Amniotic epithelial cell (primary cell): ENCODE measurements at regions not wholly inside any gene's neighbourhood (a gene's known extent, or its start where the extent isn't known, plus 50 kb on each side); places are given as distances from the start of the nearest gene placed in this dataset.
"Not testable (repeated sequence)": the region's sequence is repeated elsewhere in the genome, so short reads cannot be mapped to it uniquely, and the experiment has no call there.

Experiments used
- DNase-seq: peaks from one replicate; pipeline ENCODE4 v3.0.0-alpha.2; 2010; ENCODE audit warnings: low read depth

DNA sequence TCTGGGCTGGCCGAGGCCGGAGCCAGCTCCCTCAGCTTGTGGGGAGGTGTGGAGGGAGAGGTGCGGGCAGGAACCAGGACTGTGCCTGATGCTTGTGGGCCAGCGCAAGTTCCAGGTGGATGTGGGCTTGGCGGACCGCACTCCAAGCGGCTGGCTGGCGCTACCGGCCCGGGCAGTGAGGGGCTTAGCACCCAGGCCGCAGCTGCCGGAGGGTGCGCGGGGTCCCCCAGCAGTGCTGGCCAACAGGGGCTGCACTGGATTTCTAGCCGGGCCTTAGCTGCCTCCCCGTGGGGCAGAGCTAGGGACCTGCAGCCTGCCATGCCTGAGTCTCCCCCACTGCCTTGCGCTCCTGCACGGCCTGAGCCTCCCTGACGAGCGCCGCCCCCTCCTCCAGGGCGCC lies 242.8 kb downstream of the CCSER2 start:
- no peak for DNase-seq

DNA sequence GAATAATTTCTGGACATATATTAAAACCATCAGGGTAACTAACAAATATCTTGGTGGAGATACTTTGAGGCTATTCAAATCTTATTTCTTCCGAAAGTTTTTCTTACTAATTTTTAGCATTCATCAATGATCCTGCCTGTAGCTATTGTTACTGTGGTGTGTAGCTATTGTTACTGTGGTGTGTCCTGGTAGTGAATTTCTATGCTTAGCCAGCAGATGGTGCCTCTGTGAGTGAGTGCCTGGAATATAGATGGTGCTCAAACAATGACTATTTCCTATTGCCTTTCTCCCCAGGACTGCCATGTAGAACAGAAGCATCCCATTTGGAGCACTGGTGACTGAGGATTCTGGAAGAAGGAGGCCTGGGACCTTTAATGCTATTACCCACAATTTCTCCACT lies 245.7 kb downstream of the CCSER2 start:
- DNase-seq = no peak

DNA sequence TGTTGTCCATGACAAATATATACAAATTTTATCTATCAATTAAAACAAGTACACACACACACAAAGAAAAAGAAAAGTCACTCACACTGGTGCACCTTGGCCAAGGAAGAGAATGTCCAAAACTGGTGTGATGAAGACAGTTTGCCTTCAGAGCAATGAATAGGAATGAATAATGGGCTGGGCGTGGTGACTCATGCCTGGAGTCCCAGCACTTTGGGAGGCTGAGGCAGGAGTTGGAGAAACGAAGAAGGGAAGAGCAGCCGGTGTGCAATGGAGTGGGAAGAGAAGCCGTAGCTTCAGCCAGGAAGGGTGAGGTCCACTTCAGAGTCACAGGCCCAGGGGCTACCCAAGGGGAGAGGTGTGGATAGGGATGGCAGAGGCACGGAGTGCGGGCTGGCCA lies 253.6 kb downstream of the CCSER2 start:
- no peak for DNase-seq

DNA sequence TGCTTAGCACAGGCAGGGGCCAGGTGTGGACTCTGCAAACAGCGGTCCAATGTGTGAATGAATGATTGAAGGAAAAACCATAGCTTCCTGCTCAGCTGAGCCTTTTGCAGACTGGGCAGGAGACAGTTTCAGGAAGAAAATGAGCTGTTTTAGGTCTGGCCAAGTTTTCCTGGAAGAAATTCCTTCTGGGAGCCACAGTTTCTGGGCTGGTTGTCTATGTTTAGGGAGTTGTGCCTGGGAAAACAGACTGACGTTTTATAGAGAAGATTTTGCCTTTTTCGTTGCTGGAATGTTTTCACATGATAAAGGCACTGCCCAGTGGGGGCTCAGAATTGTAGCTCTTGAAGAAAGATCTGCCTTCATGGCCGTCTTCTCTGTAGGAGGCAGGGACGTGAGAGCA lies 255.1 kb downstream of the CCSER2 start:
- no peak for DNase-seq

DNA sequence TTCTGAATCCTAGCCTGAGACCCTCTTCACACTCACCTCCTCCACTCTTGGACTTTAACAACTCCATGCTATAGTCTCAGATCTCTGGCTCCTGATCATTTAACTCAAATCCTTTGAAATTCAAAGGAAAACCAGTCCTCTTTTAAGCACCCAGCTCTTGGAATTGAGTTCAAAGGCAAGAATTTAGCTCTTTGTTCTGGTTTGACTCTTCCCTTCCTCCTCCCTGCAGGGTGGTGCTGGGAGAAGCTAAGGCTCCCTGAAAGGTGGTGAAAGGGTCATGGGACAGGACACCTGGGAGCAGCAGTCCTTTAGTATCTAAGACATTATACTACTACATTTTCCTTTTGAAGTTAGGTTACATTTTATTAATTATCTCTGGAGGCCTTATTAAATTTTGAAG lies 259.4 kb downstream of the CCSER2 start:
- DNase-seq = no peak

DNA sequence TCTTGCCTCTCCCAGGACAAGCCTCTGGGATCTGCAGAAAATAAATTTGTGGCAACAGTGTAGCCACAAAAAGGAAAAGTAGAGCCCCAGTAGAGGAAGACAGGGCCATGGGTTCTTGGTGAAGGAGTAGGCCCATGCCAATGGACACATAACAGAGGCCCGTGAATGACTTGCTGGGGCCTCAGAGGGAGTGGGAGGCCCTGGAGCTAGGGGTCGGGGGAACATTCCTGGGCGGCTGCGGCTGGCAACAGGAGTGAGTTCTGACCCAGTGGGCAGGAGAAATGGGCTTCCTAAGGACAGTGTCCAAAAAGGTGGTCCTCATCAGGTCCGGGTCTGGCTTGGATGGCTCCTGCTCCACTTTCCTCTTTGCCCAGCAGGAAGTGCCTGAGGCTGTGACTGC lies 260.0 kb downstream of the CCSER2 start:
- DNase-seq = no peak

DNA sequence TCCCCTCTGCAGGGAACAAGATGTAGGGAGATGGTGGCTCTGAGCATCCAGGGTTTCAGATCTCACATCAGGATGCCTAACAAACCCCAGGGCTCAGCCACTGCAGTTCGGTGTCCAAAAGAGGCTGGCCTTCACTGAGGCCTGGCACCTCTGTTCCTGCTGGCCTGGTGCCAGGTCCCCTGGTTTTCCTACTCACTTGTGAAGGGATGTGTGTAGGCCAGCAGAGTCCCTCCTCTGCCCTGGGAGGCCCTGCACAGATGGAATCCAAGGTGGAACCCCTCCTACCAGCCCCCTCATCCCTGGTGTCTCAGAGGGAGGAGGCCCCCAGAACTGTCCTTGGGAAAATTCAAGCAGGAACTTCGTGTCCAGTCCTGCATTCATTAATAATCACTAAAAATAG lies 260.6 kb downstream of the CCSER2 start:
- DNase-seq = no peak

DNA sequence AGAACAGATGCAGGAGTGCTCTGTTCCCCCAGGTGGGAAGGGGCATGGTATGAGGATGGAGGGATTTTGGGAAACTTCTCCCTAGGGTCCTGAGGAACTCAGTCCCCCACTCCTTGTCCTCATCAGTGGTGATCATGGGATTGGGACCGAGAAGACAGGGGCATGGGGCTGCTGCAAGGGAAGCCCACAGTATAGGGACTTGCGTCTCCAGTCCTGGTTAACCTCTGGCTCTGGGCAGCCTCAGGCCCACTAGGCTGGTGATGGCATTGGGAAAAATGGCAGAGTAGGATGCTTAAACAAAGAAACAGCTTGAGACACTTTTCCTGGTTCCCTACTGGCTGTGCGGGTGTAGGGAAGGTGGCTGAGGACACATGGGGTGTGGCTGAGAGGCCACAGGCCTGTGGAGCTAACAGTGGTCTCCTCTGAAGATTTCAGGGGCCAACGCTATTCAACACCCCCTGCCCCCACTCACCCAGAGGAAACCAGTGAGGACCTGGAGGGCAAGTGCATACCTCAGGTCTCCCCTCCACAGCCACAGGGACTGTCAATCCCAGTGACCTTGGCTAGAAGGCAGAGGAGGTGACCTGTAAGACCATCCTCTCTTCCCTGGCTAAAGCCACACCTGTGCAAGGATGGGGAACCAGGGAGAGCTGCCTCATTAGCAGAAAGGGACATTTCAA lies 261.3 kb downstream of the CCSER2 start:
- no peak for DNase-seq

DNA sequence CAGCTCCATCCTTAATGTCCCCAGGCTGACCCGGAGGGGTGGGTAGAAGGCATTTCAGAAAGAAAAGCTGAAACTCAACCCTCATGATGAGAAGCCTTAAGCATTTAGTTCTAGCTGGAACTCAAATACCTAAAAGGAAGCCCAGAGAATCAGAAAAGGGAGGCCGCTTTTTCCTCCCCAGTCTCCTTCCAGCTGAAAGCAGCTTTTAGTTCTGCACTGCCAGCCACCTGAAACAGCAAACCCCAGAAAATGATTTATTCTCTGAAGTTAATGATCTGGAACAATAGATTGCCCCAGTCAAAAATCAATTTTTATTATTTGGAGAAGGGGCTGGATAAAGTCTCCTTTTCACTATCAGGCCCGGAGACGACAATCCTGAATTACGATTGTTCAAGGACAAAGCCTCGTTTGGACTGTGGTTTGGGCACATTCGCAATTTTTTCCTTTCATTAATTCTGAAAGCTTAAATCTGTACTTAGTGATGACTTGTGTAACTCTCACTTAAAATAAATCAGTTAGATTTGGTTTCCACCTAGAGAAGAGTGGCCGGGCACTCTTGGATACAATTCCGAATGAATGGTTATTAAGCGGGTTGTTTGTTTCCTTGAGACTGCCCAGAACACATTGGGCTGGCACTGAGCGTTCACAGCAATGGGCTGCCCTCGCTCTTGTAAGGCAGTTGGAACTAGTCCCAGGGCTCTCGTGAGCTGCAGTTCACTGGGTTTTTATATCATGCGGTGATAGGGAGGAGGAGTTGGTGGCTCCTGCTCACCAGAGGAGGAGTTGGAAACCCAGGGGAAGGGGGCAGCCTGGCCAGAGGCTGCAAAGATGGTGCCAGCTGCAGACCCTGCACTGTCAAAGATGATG lies 262.2 kb downstream of the CCSER2 start:
- DNase-seq = no peak

DNA sequence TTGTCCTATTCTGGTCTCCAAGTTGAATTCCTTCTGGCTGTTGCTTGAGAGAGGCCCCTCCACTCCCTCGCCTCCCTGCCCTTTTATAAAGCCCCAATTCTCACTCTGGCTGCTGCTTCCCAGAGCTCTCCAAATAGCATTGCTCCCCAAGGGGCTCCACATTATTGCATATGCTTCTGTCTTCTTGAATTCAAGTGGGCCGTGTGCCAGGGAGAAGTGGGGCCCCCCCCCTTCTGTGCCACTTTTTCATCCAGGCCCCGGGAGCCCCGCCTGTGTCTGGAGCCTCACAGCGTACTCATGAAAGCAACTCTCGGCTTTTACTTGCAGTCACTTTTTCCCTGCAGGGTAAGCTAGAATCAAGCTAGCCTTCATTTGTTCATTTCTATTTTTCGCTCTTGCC lies 265.1 kb downstream of the CCSER2 start:
- no peak for DNase-seq

DNA sequence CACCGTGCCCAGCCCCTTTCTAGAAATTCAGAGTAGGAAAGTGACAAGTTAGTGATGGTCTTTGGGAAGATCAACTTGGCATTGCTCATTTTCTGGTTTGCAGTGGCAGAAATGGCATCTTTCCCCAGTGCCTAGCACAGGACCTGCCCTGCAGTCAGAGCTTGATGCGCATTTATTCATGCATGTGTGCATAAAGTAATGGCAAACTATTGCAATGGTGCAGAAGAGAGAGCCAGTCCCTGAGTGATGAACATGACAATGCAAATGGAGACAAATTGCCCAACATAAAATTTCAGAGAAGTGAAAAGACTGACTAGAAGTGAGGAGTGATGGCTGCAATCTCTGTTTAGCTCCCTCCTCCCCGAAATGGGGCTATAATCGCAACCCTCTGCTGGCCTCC lies 268.2 kb downstream of the CCSER2 start:
- no peak for DNase-seq

DNA sequence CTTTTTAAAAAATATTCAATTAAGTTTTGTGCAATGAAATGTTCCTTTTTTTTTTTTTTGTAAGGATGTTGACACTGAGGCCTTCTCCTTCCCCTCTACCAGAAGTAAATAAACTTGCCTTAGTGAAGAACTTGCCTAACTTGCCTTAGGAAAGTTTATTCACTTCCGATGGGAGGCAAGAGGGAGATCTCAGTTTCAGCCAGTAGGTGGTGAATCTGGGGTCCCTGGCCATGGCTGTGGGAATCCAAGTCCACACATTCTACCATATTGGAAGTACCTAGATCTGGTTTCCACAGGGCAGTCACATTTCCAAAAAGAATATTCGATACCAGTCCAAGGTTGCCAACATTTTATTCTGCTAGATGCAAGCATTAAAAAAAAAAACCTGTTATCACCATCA lies 270.9 kb downstream of the CCSER2 start:
- DNase-seq = no peak

DNA sequence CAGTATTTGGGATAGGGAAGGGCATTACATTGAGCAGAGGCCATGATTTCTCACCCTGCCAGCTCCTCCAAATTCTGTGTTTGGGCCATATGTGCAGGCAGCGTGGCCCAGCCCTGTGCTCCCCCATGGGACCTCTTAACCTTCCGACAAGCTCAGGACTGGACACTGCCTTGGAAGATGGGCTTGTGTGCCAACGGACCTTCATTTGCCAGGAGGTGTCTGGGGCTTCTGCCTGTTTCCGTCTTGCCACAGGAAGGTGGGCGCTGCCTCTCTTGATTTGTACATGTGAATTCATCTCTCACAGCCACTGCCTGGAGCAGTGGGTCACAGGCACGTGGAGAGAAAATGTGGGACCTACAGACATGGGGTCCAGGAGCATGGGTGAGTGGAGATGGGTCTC lies 272.6 kb downstream of the CCSER2 start:
- DNase-seq = no peak

DNA sequence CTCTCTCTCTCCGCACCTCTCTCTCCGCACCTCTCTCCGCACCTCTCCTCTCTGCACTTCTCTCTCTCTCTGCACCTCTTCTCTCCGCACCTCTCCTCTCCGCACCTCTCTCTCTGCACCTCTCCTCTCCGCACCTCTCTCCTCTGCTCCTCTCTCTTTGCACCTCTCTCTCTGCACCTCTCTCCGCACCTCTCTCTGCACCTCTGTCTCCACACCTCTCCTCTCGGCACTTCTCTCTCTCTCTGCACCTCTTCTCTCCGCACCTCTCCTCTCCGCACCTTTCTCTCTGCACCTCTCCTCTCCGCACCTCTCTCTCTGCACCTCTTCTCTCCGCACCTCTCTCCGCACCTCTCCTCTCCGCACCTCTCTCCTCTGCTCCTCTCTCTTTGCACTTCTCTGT lies 274.2 kb downstream of the CCSER2 start:
- DNase-seq = not testable (repeated sequence)

DNA sequence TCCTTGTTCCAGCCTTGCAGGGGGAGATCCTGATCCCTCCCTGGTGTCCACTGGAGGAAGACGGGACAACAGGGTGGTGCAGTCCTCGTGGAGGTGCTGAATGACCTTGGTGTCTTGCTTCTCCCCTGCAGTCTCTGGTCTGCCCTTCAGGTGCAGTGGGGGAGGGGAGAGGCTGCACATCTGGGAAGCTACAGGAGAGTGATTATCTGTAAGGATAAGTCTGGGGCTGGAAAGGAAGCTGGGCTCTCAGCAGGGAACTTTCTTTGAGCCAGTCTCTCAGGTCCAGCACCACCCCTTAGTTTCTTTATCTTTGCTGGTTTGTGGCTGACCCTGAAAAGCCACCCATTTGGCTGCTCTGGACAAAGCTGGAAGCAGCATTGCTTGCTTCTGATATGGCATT lies 275.6 kb downstream of the CCSER2 start:
- no peak for DNase-seq

DNA sequence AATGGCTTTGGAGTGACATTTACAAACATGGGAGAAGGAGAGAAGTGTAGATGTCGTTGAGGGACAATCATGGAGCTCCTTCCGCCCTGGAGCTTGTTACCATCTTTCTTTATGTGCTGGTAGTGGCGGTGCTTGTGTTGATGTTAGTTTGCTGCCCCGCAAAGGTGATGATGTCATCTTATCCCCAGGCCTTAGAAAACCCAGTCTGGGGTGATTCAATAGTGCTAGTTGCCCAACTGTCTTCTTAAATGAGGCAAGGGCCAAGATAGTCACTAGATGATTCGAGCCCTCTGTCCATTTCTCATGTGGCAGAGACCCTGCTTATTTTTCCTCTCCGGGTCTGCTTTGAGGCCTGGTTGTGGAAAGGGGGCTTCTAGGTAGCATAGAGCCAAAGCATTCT lies 277.4 kb downstream of the CCSER2 start:
- no peak for DNase-seq

DNA sequence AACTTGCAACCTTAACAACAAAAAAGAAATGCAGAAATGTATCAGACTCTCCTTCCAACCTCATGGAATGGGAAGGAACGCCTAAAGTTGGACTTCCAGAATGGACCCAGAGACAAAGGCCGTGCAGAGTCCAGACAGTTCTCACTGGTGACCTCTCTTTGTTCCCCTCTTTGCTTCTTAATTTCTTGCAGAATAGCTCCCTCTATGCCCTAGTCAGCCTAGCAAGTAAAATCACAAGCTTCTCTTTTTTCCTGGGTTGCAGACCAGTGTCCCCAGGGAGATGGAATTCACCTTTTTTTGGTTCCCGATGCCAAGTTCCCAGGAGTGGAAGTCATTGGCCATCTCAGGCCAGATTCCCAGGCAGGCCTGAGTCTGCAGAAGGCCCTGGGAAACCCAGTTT lies 278.0 kb downstream of the CCSER2 start:
- DNase-seq = no peak

DNA sequence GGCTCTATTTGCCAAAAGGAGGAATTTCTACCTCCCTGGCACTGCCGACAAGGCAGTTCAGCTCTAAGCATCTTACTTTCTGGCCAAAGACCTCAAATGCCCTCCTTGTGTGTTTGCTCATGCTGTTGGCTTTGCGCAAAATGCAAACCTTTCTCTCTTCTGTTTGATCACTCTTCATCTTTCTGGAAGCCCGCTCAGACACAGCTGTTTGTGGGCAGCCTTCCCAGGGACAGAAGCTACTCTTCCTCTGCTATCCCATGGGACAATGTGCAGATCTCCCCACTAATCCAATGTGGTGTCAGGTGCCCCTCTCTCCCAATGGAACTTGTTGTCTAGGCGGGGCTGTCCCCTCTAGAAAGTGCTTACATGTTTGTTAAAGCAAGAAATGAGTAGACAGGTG lies 278.7 kb downstream of the CCSER2 start:
- no peak for DNase-seq

DNA sequence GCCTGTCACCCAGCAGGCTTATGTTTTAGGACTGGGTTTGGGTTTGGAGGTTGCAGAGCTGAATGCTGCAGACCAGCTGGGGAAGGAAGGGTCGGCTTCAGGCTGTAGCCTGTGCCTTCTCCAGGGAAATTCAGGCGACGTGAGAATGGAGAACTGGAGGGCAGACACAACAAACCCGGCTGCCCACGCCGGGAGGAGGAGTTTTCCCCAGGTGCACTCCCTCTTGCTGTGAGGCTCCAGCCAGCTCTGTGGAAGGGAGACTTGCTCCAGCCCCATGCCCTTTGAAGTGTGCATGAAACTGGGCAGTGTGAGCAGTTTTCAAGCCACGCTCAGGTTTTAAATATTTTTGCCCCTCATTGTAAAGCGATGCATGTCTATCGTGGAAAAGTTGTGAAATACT lies 279.1 kb downstream of the CCSER2 start:
- DNase-seq = no peak

DNA sequence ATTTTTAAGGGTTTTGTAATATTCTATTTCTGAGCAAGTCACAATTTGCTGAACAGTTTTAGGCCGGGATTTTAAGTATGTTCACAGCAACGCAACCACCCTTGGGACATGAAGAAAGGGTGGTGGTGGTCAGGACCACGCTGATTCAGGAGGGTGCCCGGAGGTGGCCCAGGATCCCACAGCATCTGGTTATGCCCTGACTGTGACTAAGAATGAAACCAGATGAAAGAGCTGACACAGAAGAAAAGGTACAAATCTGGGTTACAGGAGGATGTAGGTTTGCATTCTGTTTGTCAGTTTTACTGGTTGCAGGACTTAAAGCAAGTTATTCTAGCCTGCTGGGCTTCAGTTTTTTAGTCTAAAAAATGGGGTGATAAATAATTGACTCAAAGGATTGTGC lies 279.7 kb downstream of the CCSER2 start:
- no peak for DNase-seq

DNA sequence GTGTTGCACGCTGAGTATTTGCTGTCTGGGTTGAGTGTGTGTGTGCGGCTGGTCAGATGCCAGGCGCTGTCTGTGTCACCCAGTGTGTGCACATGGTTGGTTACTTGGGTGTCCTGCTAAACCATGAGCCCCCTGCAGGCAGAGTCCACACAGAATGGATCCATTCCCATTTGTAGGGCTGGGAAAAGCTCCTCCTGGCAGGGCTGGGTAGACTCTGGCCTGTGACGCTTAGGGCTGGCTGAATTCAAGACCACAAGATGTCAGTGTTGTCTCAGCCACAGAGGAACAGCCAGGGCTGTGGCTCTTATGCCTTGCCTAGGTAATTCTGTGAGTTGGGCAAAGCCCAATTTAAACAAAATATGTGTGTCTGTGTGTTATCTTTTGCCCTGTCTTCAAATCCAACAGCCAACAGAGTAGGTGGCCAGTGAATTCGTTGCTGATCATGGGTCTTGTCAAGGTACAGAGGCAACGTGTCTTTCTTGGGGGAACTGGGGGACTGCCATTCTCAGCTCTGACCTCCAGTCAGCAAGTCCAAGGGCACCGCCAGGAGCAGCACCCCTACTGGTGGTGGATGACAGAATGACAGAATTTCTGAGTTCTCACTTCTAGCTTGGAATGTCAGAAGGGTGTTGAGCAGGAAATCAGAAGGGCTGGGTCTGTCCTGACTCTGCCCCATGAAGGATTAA lies 285.1 kb downstream of the CCSER2 start:
- DNase-seq = no peak

DNA sequence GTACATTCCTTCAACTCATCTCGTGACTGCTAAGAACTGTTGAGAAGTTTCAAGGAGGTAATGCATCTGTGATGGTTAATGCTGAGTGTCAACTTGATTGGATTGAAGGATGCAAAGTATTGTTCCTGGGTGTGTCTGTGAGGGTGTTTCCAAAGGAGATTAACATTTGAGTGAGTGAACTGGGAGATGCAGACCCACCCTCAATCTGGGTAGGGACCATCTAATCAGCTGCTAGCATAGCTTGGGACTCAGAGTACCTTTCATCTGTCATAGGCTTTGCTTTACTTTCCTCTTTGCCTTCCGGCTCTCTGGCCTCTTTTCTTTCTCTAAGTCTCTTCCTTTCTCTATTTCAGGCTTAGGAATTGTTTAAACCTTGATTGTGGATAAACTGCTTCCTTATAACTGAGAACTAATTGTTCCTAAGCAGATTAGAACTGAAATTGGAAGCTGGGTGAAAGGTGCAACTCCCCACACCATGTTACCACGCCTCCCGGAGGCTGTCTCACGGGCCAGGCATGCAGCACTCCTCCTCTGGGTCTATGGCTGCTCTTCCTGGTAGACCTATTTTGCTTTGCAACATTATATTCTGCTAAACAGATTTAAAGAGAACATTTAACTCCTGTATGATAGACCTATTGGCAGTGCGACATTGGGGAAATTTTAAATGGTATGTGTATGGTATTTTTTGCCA lies 298.2 kb downstream of the CCSER2 start:
- DNase-seq = no peak

DNA sequence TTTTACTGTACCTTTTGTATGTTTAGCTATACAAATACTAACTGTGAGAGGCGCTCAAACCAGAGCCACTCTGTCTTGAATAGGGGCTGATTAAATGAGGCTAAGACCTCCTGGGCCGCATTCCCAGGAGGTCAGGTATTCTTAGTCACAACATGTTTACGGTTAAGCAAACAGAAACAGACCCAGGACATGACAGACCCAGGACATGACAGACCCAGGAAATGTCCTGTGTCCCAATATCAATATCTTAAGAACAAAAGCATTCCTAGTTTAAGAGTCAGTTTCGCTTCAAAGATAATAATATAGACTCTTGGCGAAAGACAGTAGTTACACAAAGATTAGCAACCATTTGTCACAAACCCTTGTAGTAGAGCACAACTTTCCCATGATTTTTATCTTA lies 304.5 kb downstream of the CCSER2 start:
- no peak for DNase-seq
